HCT116 (cell line): ENCODE measurements at regions not wholly inside any gene's neighbourhood (a gene's known extent, or its start where the extent isn't known, plus 50 kb on each side); places are given as distances from the start of the nearest gene placed in this dataset.
A peak's percentile ranks its signal among the peaks of the same experiment; 100 is the strongest.

ENCODE experiments used
- ATAC-seq: fragments of 200-7000 bp; cut with Tn5 transposase; 2 replicates; pipeline ENCODE4 v1.9.1; 2020; ENCODE audit warnings: mild to moderate bottlenecking, moderate library complexity
- BruUV-seq: library from RNA; stranded (reverse); fragments of 400-500 nt; replicated peaks from 2 replicates; lab custom pipeline; 2021; lab: Mats Ljungman, UMichigan
- CTCF ChIA-PET: fragments of 300-600 bp; sonication (Branson Sonifier 250); formaldehyde crosslinking; loops from one replicate; lab custom pipeline; 2021; ENCODE audit warnings: antibody characterized with exemption; lab: Charles Lee
- POLR2A ChIA-PET: fragments of 300-600, 350-600 bp; sonication (Branson Sonifier 250); formaldehyde crosslinking; loops from one replicate; lab custom pipeline; 2021; ENCODE audit warnings: antibody characterized with exemption; lab: Charles Lee
- RAD21 ChIA-PET, 2 experiments: fragments of 300-600 bp; sonication (Branson Sonifier 250); formaldehyde crosslinking; loops; one replicate each; lab custom pipeline; 2023; ENCODE audit warnings: low total read pairs in 2 of 2; ENCODE audit not compliant: uncharacterized antibody in 2 of 2, unreplicated experiment in 2 of 2, low non-redundant PET in 1 of 2; lab: Charles Lee
- DNase-seq: peaks from one replicate; pipeline ENCODE4 v3.0.0-alpha.2; 2010; ENCODE audit warnings: low read depth, low spot score
- H2AFZ ChIP-seq: fragments of 200-600 bp; shearing (Covaris generic), sonication (generic); 2 replicates; pipeline ENCODE4 v1.6.1; 2017; ENCODE audit warnings: low read depth, mixed run types, mixed read lengths, antibody characterized with exemption, low read length; ENCODE audit not compliant: poor library complexity, severe bottlenecking
- H3K27ac ChIP-seq: 2 replicates; pipeline ENCODE4 v1.5.1; 2012; ENCODE audit warnings: low read depth, low read length
- H3K27me3 ChIP-seq: fragments of 200-600 bp; sonication (generic); 2 replicates; pipeline ENCODE4 v1.6.1; 2016; ENCODE audit warnings: mixed run types, low read length, mixed read lengths; ENCODE audit not compliant: insufficient read depth
- H3K36me3 ChIP-seq, 2 experiments: fragments of 200-500 bp in 1 of 2; fragments of 200-600 bp in 1 of 2; sonication (Bioruptor generic) in 1 of 2; sonication (generic) in 1 of 2; 2 replicates each; pipeline versions ENCODE4 v1.5.1 to v1.6.1; 2014 to 2016; ENCODE audit warnings: low read length in 2 of 2, inconsistent platforms in 1 of 2, mixed read lengths in 1 of 2, mixed run types in 1 of 2; ENCODE audit not compliant: insufficient read depth in 2 of 2, control insufficient read depth in 1 of 2
- H3K4me1 ChIP-seq, 2 experiments: fragments of 200-600 bp in 1 of 2; sonication (generic) in 1 of 2; 2 replicates each; pipeline versions ENCODE4 v1.5.1 to v1.6.1; 2012 to 2017; ENCODE audit warnings: low read length in 2 of 2, inconsistent platforms in 1 of 2, mild to moderate bottlenecking in 1 of 2, mixed read lengths in 1 of 2, mixed run types in 1 of 2, moderate library complexity in 1 of 2; ENCODE audit not compliant: insufficient read depth in 2 of 2, control insufficient read depth in 1 of 2
- H3K4me2 ChIP-seq: fragments of 200-600 bp; sonication (generic); 2 replicates; pipeline ENCODE4 v1.6.1; 2017; ENCODE audit warnings: mixed run types, low read length, mixed read lengths
- H3K4me3 ChIP-seq, 2 experiments: fragments of 200-600 bp in 1 of 2; sonication (generic) in 1 of 2; replicated peaks in 1 of 2; 2 replicates each; pipeline ENCODE4 v1.5.1; 2011 to 2016; ENCODE audit warnings: low read length in 2 of 2, control low read depth in 1 of 2, low read depth in 1 of 2, mild to moderate bottlenecking in 1 of 2, mixed read lengths in 1 of 2, mixed run types in 1 of 2
- H3K79me2 ChIP-seq: fragments of 200-600 bp; sonication (generic); 2 replicates; pipeline ENCODE4 v1.6.1; 2017; ENCODE audit warnings: mild to moderate bottlenecking, mixed run types, low read length, moderate library complexity, mixed read lengths; ENCODE audit not compliant: insufficient read depth
- H3K9ac ChIP-seq: fragments of 200-600 bp; sonication (generic); 2 replicates; pipeline ENCODE4 v1.6.1; 2016; ENCODE audit warnings: low read length, mixed read lengths
- H3K9me2 ChIP-seq: fragments of 200-600 bp; sonication (generic), shearing (Covaris generic); 2 replicates; pipeline ENCODE4 v1.6.1; 2017; ENCODE audit warnings: mixed run types, mild to moderate bottlenecking, moderate library complexity; ENCODE audit not compliant: insufficient read depth
- H3K9me3 ChIP-seq, 2 experiments: fragments of 200-500 bp in 1 of 2; fragments of 200-600 bp in 1 of 2; sonication (Bioruptor generic) in 1 of 2; sonication (generic) in 1 of 2; 2 replicates each; pipeline ENCODE4 v1.6.1; 2014 to 2017; ENCODE audit warnings: low read length in 2 of 2, mixed read lengths in 2 of 2, inconsistent platforms in 1 of 2, low read depth in 1 of 2, mild to moderate bottlenecking in 1 of 2, mixed run types in 1 of 2, moderate library complexity in 1 of 2; ENCODE audit not compliant: control insufficient read depth in 1 of 2, insufficient read depth in 1 of 2
- H4K20me1 ChIP-seq: fragments of 200-600 bp; sonication (generic), shearing (Covaris generic); 2 replicates; pipeline ENCODE4 v1.6.1; 2017; ENCODE audit warnings: mixed run types, mild to moderate bottlenecking, moderate library complexity; ENCODE audit not compliant: insufficient read depth
- CBX3 ChIP-seq: IDR thresholded peaks from 2 replicates; pipeline ENCODE4 v1.6.1; 2012; ENCODE audit warnings: low read depth
- EZH2 ChIP-seq: fragments of 200-600 bp; sonication (generic); IDR thresholded peaks from 2 replicates; pipeline ENCODE4 v1.6.1; 2017; ENCODE audit warnings: antibody characterized with exemption, mixed run types
- FOSL1 ChIP-seq: IDR thresholded peaks from 2 replicates; pipeline ENCODE4 v1.6.1; 2012; ENCODE audit warnings: low read depth
- JUND ChIP-seq: IDR thresholded peaks from 2 replicates; pipeline ENCODE4 v1.6.1; 2012
- POLR2AphosphoS5 ChIP-seq: IDR thresholded peaks from 2 replicates; pipeline ENCODE4 v1.6.1; 2011; ENCODE audit warnings: mild to moderate bottlenecking, low read depth, low read length, moderate library complexity
- SP1 ChIP-seq: IDR thresholded peaks from 2 replicates; pipeline ENCODE4 v1.6.1; 2012; ENCODE audit warnings: low read depth
- ZFX ChIP-seq: fragments of 450-650 bp; IDR thresholded peaks from 2 replicates; pipeline ENCODE4 v1.6.1; 2017
- intact Hi-C: fragments of 100-400 bp; cut with micrococcal nuclease; formaldehyde crosslinking; loops from 2 replicates; pipeline ENCODE4 v1.10.0; 2022
- TF ChIP-seq, protein P1 (sequence below), 3 experiments: fragments of 200-600 bp in 1 of 3; sonication (generic) in 1 of 3; IDR thresholded peaks in 2 of 3; conservative IDR thresholded peaks in 1 of 3; 2 replicates each; pipeline ENCODE4 v1.5.1; 2012 to 2017; ENCODE audit warnings: low read depth in 2 of 3, low read length in 2 of 3, antibody characterized with exemption in 1 of 3, borderline replicate concordance in 1 of 3, control low read depth in 1 of 3, mild to moderate bottlenecking in 1 of 3, mixed read lengths in 1 of 3, mixed run types in 1 of 3, moderate library complexity in 1 of 3; ENCODE audit not compliant: insufficient read depth in 1 of 3
- TF ChIP-seq, protein P2 (sequence below): IDR thresholded peaks from 2 replicates; pipeline ENCODE4 v1.6.1; 2011; ENCODE audit warnings: mild to moderate bottlenecking, low read length, moderate library complexity; ENCODE audit not compliant: insufficient replicate concordance; ENCODE audit errors: extremely low read depth

DNA sequence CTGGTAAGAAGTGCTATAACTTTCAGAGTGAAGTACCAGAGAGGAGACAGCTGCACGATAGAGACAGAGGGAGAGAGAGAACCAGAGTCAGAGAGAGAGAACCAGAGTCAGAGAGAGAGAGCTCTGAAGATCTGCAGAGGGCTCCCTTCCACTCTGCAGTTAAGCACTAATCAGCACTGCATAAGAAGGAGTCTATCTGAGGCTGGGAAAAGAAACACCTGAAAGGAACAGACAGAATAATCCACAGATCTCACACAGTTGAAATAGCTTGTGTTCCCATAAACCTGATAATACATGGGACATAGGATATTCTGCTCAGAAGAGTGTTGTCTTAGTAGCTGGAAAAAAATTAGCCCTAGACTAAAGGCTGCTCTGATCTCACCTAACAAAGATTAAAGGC lies 87.6 kb downstream of the CFAP44 start:
- no peaks in the 10 kb centered on the region for H3K79me2 ChIP-seq
- peaks cover 0 to 12% of the 10 kb centered on the region in 2 experiments; a peak in 2 of 4 replicates for H3K4me1 ChIP-seq
- no peak overlapping the region for H2AFZ ChIP-seq
- H3K36me3 ChIP-seq: no peaks in the 10 kb centered on the region
- ChIA-PET POLR2A (no interaction called here), RAD21 (no interaction called here), CTCF (no interaction called here)
- no TSS peak for BruUV-seq
- TF ChIP-seq CBX3: no peak
- no peaks in the 10 kb centered on the region for H3K9me2 ChIP-seq
- ATAC-seq (no peak), DNase-seq (no peak)
- no peak overlapping the region for H3K4me3 ChIP-seq
- H3K4me2 ChIP-seq: no peak overlapping the region
- H4K20me1 ChIP-seq: no peaks in the 10 kb centered on the region
- H3K9me3 ChIP-seq: no peaks in the 10 kb centered on the region
- no peak overlapping the region for H3K9ac ChIP-seq
- intact Hi-C loops: no loop called here
- no peak overlapping the region for H3K27ac ChIP-seq
- H3K27me3 ChIP-seq: no peaks in the 10 kb centered on the region

DNA sequence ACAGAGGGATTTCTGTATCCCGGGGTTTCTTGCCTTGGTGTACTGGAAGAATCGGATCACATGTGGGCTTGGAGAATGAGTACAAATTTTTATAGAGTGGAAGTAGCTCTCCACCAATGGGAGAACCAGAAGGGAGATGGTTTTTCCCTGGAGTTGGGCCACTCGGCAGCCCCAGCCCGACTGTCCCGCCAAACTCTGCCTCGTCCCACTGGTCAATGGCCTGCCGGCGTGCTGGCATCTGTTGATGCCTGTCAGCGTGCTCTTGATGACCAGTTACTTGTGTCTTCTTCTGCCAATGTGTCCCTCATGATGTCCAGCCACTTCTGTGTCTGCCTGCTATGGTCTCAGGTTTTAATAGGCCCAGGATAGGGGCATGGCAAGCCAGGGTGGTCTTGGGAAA lies 100.5 kb downstream of the CFAP44 start:
- H3K4me2 ChIP-seq: no peak overlapping the region
- TF ChIP-seq FOSL1: no peak
- TF ChIP-seq, all 23 proteins: peak for 0
- H3K4me1 ChIP-seq: no peaks in the 10 kb centered on the region
- H3K27me3 ChIP-seq: no peaks in the 10 kb centered on the region
- no peak overlapping the region for H3K4me3 ChIP-seq
- H4K20me1 ChIP-seq: no peaks in the 10 kb centered on the region
- no TSS peak for BruUV-seq
- RAD21 ChIA-PET: no interaction called here
- ATAC-seq (no peak), DNase-seq (no peak)
- H2AFZ ChIP-seq: no peak overlapping the region
- H3K79me2 ChIP-seq: no peaks in the 10 kb centered on the region
- H3K9me3 ChIP-seq: no peaks in the 10 kb centered on the region
- H3K9ac ChIP-seq: no peak overlapping the region
- no peaks in the 10 kb centered on the region for H3K36me3 ChIP-seq
- POLR2A ChIA-PET: no interaction called here
- CTCF ChIA-PET: no interaction called here
- no peaks in the 10 kb centered on the region for H3K9me2 ChIP-seq
- H3K27ac ChIP-seq: no peak overlapping the region
- intact Hi-C loops: no loop called here

- no peak for DNase-seq
- H3K27ac ChIP-seq: no peak overlapping the region
- BruUV-seq: no TSS peak
- H3K4me1 ChIP-seq: no peaks in the 10 kb centered on the region
- RAD21 ChIA-PET: no interaction called here
- intact Hi-C loops: no loop called here
- no peaks in the 10 kb centered on the region for H3K79me2 ChIP-seq
- H3K36me3 ChIP-seq: no peaks in the 10 kb centered on the region
- POLR2A ChIA-PET: no interaction called here
- H3K27me3 ChIP-seq: no peaks in the 10 kb centered on the region
- no peaks in the 10 kb centered on the region for H4K20me1 ChIP-seq
- H3K4me3 ChIP-seq: no peak overlapping the region
- peak; percentile 54; the same call in 1 of the 2 replicates for ATAC-seq
- no peak overlapping the region for H2AFZ ChIP-seq
- H3K4me2 ChIP-seq: no peak overlapping the region
- H3K9me3 ChIP-seq: no peaks in the 10 kb centered on the region
- no peak overlapping the region for H3K9ac ChIP-seq
- CTCF ChIA-PET: interaction anchor here (1.7 kb wide), 1 partner anchor 238 kb away, joined by 4 read pairs; no protein-coding TSS in a partner anchor
- H3K9me2 ChIP-seq: no peaks in the 10 kb centered on the region
- no peak for TF ChIP-seq POLR2AphosphoS5
- no peak for TF ChIP-seq ZFX
- TF ChIP-seq, protein P1, sequence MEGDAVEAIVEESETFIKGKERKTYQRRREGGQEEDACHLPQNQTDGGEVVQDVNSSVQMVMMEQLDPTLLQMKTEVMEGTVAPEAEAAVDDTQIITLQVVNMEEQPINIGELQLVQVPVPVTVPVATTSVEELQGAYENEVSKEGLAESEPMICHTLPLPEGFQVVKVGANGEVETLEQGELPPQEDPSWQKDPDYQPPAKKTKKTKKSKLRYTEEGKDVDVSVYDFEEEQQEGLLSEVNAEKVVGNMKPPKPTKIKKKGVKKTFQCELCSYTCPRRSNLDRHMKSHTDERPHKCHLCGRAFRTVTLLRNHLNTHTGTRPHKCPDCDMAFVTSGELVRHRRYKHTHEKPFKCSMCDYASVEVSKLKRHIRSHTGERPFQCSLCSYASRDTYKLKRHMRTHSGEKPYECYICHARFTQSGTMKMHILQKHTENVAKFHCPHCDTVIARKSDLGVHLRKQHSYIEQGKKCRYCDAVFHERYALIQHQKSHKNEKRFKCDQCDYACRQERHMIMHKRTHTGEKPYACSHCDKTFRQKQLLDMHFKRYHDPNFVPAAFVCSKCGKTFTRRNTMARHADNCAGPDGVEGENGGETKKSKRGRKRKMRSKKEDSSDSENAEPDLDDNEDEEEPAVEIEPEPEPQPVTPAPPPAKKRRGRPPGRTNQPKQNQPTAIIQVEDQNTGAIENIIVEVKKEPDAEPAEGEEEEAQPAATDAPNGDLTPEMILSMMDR (IDR thresholded peaks at IDR 0.05 in 2 of 3, conservative IDR thresholded peaks at IDR 0.05 in 1 of 3; ENCODE audit: borderline replicate concordance in 1 of 3, insufficient read depth in 1 of 3, low read depth in 2 of 3, low read length in 2 of 3): peak; percentile 26 to 56 (median 36); a peak in 4 of 6 replicates
- TF ChIP-seq JUND: no peak
- no peak for TF ChIP-seq SP1
- TF ChIP-seq, protein P2, sequence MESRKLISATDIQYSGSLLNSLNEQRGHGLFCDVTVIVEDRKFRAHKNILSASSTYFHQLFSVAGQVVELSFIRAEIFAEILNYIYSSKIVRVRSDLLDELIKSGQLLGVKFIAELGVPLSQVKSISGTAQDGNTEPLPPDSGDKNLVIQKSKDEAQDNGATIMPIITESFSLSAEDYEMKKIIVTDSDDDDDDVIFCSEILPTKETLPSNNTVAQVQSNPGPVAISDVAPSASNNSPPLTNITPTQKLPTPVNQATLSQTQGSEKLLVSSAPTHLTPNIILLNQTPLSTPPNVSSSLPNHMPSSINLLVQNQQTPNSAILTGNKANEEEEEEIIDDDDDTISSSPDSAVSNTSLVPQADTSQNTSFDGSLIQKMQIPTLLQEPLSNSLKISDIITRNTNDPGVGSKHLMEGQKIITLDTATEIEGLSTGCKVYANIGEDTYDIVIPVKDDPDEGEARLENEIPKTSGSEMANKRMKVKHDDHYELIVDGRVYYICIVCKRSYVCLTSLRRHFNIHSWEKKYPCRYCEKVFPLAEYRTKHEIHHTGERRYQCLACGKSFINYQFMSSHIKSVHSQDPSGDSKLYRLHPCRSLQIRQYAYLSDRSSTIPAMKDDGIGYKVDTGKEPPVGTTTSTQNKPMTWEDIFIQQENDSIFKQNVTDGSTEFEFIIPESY: no peak
- no peak for TF ChIP-seq EZH2
Measured at GRCh38 chr3:113339616-113340244, 101.6 kb downstream of the CFAP44 start.
